CD14-positive monocyte (primary cell): ENCODE measurements at regions not wholly inside any gene's neighbourhood (a gene's known extent, or its start where the extent isn't known, plus 50 kb on each side); places are given as distances from the start of the nearest gene placed in this dataset.

ENCODE experiments used
- DNase-seq, 3 donors: peaks; one replicate each; pipeline ENCODE4 v3.0.0-alpha.2; 2011 to 2022
- H2AFZ ChIP-seq: 2 replicates; pipeline ENCODE4 v1.6.0; 2012; ENCODE audit warnings: mild to moderate bottlenecking, low read depth, low read length, inconsistent platforms; ENCODE audit not compliant: insufficient read depth, poor library complexity, severe bottlenecking
- H3K27ac ChIP-seq, 2 donors: 1 replicate in 1 of 2; 2 replicates in 1 of 2; pipeline ENCODE4 v1.5.1; 2012 to 2013; ENCODE audit warnings: low read length in 2 of 2, control low read depth in 1 of 2, inconsistent platforms in 1 of 2, low read depth in 1 of 2, mild to moderate bottlenecking in 1 of 2
- H3K27me3 ChIP-seq, 2 donors: one replicate each; pipeline versions ENCODE4 v1.6.0 to v1.6.1; 2011 to 2013; ENCODE audit warnings: low read length in 2 of 2; ENCODE audit not compliant: control insufficient read depth in 2 of 2, insufficient read depth in 2 of 2
- H3K36me3 ChIP-seq, 2 donors: replicated peaks in 1 of 2; 1 replicate in 1 of 2; 2 replicates in 1 of 2; pipeline versions ENCODE4 v1.5.1 to v1.6.1; 2012 to 2013; ENCODE audit warnings: low read length in 2 of 2, control low read depth in 1 of 2, inconsistent platforms in 1 of 2, mild to moderate bottlenecking in 1 of 2; ENCODE audit not compliant: insufficient read depth in 2 of 2, control insufficient read depth in 1 of 2
- H3K4me1 ChIP-seq, 2 donors: 1 replicate in 1 of 2; 2 replicates in 1 of 2; pipeline versions ENCODE4 v1.5.1 to v1.6.1; 2012 to 2013; ENCODE audit warnings: low read length in 2 of 2, control low read depth in 1 of 2, inconsistent platforms in 1 of 2, mild to moderate bottlenecking in 1 of 2, moderate library complexity in 1 of 2; ENCODE audit not compliant: insufficient read depth in 2 of 2, control insufficient read depth in 1 of 2
- H3K4me2 ChIP-seq: replicated peaks from 2 replicates; pipeline ENCODE3; 2012; ENCODE audit warnings: low read length, moderate library complexity, mild to moderate bottlenecking; ENCODE audit not compliant: poor library complexity, severe bottlenecking; ENCODE audit errors: extremely low read depth
- H3K4me3 ChIP-seq, 3 experiments: fragments of 200-600 bp in 1 of 3; sonication (generic) in 1 of 3; replicated peaks in 1 of 3; 1 replicate in 2 of 3; 2 replicates in 1 of 3; pipeline ENCODE4 v1.5.1; 2011 to 2013; ENCODE audit warnings: low read length in 3 of 3, mild to moderate bottlenecking in 3 of 3, control low read depth in 2 of 3, low read depth in 2 of 3, inconsistent platforms in 1 of 3, moderate library complexity in 1 of 3
- H3K79me2 ChIP-seq: 2 replicates; pipeline ENCODE4 v1.6.0; 2012; ENCODE audit warnings: mild to moderate bottlenecking, control low read depth, inconsistent platforms, low read length, moderate library complexity; ENCODE audit not compliant: insufficient read depth
- H3K9ac ChIP-seq: 2 replicates; pipeline ENCODE4 v1.6.0; 2017; ENCODE audit warnings: low read length, mild to moderate bottlenecking; ENCODE audit not compliant: insufficient read depth, poor library complexity, severe bottlenecking
- H3K9me3 ChIP-seq, 2 donors: replicated peaks in 1 of 2; 1 replicate in 1 of 2; 2 replicates in 1 of 2; pipeline versions ENCODE4 v1.5.1 to v1.6.1; 2012 to 2013; ENCODE audit warnings: low read length in 2 of 2, control low read depth in 1 of 2; ENCODE audit not compliant: control insufficient read depth in 1 of 2, insufficient read depth in 1 of 2
- H4K20me1 ChIP-seq: 2 replicates; pipeline ENCODE4 v1.6.0; 2012; ENCODE audit warnings: mild to moderate bottlenecking, low read length, control low read depth, moderate library complexity; ENCODE audit not compliant: insufficient read depth
- H3K27ac Mint-ChIP-seq, 7 donors: one replicate each; pipeline ENCODE4 v1.8.0; 2020; ENCODE audit warnings: mild to moderate bottlenecking in 7 of 7, mixed read lengths in 7 of 7, moderate library complexity in 6 of 7, inconsistent platforms in 2 of 7
- H3K27me3 Mint-ChIP-seq, 3 donors: one replicate each; pipeline ENCODE4 v1.8.0; 2021 to 2022; ENCODE audit warnings: low read depth in 3 of 3, mild to moderate bottlenecking in 3 of 3, mixed read lengths in 3 of 3, moderate library complexity in 3 of 3, inconsistent platforms in 1 of 3
- H3K36me3 Mint-ChIP-seq, 2 donors: one replicate each; pipeline ENCODE4 v1.8.0; 2020; ENCODE audit warnings: mixed read lengths in 2 of 2, inconsistent platforms in 1 of 2, mild to moderate bottlenecking in 1 of 2
- H3K4me1 Mint-ChIP-seq: one replicate; pipeline ENCODE4 v1.8.0; 2020; ENCODE audit warnings: mild to moderate bottlenecking, mixed read lengths
- H3K4me3 Mint-ChIP-seq, 2 donors: one replicate each; pipeline ENCODE4 v1.8.0; 2020; ENCODE audit warnings: mild to moderate bottlenecking in 2 of 2, mixed read lengths in 2 of 2, moderate library complexity in 1 of 2
- H3K9me3 Mint-ChIP-seq, 7 donors: one replicate each; pipeline ENCODE4 v1.8.0; 2020 to 2022; ENCODE audit warnings: mixed read lengths in 7 of 7, mild to moderate bottlenecking in 6 of 7, moderate library complexity in 6 of 7, inconsistent platforms in 2 of 7
- WGBS: methylation state at CpG from one replicate; pipeline ENCODE4 v1.1.5; 2013; ENCODE audit warnings: missing lambda C conversion rate; ENCODE audit not compliant: insufficient coverage; 5-methylcytosine and 5-hydroxymethylcytosine counted together
- intact Hi-C, 2 donors: fragments of 100-400 bp; cut with micrococcal nuclease; formaldehyde crosslinking; loops; one replicate each; pipeline versions ENCODE4 v1.15.0 to v1.15.1; 2023
- TF ChIP-seq, protein P1 (sequence below): fragments of 200-600 bp; IDR thresholded peaks from one replicate; pipeline ENCODE4 v1.8.0; 2022; ENCODE audit warnings: antibody characterized with exemption, mild to moderate bottlenecking

GRCh38 chr15:98266295-98266694 is 305.8 kb downstream of the ARRDC4 start:
- H3K27ac ChIP-seq: no peak overlapping the region
- WGBS: 95% methylated on average over 9 of the region's 9 CpGs

DNA sequence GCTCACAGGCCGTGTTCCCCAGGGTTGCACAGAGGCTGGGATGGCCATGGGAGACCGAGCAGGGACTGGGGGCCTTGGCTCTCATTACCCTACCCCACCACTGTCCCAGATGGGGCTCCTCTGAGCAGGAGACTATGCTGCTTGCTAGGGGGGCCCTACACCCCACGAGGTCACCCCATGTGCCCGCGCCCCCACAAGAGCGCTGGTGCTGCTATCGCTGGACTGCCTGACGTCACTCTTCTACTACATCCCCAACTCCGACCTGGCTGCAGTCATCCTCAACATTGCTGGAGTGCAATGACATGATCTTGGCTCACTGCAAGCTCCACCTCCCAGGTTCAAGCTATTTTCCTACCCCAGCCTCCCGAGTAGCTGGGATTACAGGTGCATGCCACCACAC is 307.7 kb downstream of the ARRDC4 start:
- TF ChIP-seq, protein P1, sequence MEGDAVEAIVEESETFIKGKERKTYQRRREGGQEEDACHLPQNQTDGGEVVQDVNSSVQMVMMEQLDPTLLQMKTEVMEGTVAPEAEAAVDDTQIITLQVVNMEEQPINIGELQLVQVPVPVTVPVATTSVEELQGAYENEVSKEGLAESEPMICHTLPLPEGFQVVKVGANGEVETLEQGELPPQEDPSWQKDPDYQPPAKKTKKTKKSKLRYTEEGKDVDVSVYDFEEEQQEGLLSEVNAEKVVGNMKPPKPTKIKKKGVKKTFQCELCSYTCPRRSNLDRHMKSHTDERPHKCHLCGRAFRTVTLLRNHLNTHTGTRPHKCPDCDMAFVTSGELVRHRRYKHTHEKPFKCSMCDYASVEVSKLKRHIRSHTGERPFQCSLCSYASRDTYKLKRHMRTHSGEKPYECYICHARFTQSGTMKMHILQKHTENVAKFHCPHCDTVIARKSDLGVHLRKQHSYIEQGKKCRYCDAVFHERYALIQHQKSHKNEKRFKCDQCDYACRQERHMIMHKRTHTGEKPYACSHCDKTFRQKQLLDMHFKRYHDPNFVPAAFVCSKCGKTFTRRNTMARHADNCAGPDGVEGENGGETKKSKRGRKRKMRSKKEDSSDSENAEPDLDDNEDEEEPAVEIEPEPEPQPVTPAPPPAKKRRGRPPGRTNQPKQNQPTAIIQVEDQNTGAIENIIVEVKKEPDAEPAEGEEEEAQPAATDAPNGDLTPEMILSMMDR: no peak
- Histone ChIP-seq H4K20me1 (no peaks in the 10 kb centered on the region), H3K4me3 (no peak overlapping the region), H3K36me3 (no peaks in the 10 kb centered on the region), H3K9me3 (peaks cover 11 to 40% of the 10 kb centered on the region in 2 donors), H3K27me3 (no peaks in the 10 kb centered on the region), H3K4me1 (no peaks in the 10 kb centered on the region), H3K27ac (no peak overlapping the region), H3K79me2 (no peaks in the 10 kb centered on the region), H2AFZ (no peak overlapping the region), H3K9ac (no peak overlapping the region), H3K4me2 (no peak overlapping the region)
- Mint-ChIP-seq H3K27me3 (no peaks in the 10 kb centered on the region), H3K4me3 (no peak overlapping the region), H3K4me1 (no peaks in the 10 kb centered on the region), H3K9me3 (peaks cover 17 to 35% (median 28%) of the 10 kb centered on the region in 7 donors), H3K27ac (no peak overlapping the region), H3K36me3 (no peaks in the 10 kb centered on the region)
- DNase-seq: no peak
- 93% methylated on average over 8 of the region's 10 CpGs for WGBS
- intact Hi-C loops: no loop called here

More at GRCh38 chr15:98266295-98266694, 305.8 kb downstream of the ARRDC4 start:
- Histone ChIP-seq H3K4me3 (no peak overlapping the region), H2AFZ (no peak overlapping the region), H3K9ac (no peak overlapping the region), H3K9me3 (peaks cover 11 to 40% of the 10 kb centered on the region in 2 donors), H3K4me2 (no peak overlapping the region), H3K4me1 (no peaks in the 10 kb centered on the region), H4K20me1 (no peaks in the 10 kb centered on the region), H3K79me2 (no peaks in the 10 kb centered on the region), H3K36me3 (no peaks in the 10 kb centered on the region), H3K27me3 (no peaks in the 10 kb centered on the region)
- no peak overlapping the region for H3K4me3 Mint-ChIP-seq
- TF ChIP-seq, protein P1: no peak
- no peak overlapping the region for H3K27ac Mint-ChIP-seq
- no peak for DNase-seq
- no peaks in the 10 kb centered on the region for H3K4me1 Mint-ChIP-seq
- no peaks in the 10 kb centered on the region for H3K27me3 Mint-ChIP-seq
- no peaks in the 10 kb centered on the region for H3K36me3 Mint-ChIP-seq
- peaks cover 17 to 38% (median 28%) of the 10 kb centered on the region in 7 donors for H3K9me3 Mint-ChIP-seq
- intact Hi-C loops: no loop called here
